BLaER1 (cell line): ENCODE measurements at regions not wholly inside any gene's neighbourhood (a gene's known extent, or its start where the extent isn't known, plus 50 kb on each side); places are given as distances from the start of the nearest gene placed in this dataset.

ENCODE experiments used
- H3K27ac ChIP-seq: shearing (Covaris generic); formaldehyde crosslinking; 2 replicates; pipeline ENCODE4 v1.8.1; 2022
- H3K27me3 ChIP-seq: shearing (Covaris generic); formaldehyde crosslinking; 2 replicates; pipeline ENCODE4 v1.8.1; 2022
- H3K36me3 ChIP-seq: shearing (Covaris generic); formaldehyde crosslinking; 2 replicates; pipeline ENCODE4 v1.8.1; 2022
- H3K4me1 ChIP-seq: shearing (Covaris generic); formaldehyde crosslinking; 2 replicates; pipeline ENCODE4 v1.8.1; 2022
- H3K4me2 ChIP-seq: shearing (Covaris generic); formaldehyde crosslinking; 2 replicates; pipeline ENCODE4 v1.8.1; 2022
- H3K4me3 ChIP-seq: shearing (Covaris generic); formaldehyde crosslinking; 2 replicates; pipeline ENCODE4 v1.8.1; 2022
- H3K9ac ChIP-seq: shearing (Covaris generic); formaldehyde crosslinking; 2 replicates; pipeline ENCODE4 v1.8.1; 2022
- H3K9me3 ChIP-seq: shearing (Covaris generic); formaldehyde crosslinking; 2 replicates; pipeline ENCODE4 v1.8.1; 2022
- H4K20me1 ChIP-seq: shearing (Covaris generic); formaldehyde crosslinking; 2 replicates; pipeline ENCODE4 v1.8.1; 2022
- Cebpa-rat ChIP-seq: shearing (Covaris generic); IDR thresholded peaks from 2 replicates; pipeline ENCODE4 v1.8.1; 2022

DNA sequence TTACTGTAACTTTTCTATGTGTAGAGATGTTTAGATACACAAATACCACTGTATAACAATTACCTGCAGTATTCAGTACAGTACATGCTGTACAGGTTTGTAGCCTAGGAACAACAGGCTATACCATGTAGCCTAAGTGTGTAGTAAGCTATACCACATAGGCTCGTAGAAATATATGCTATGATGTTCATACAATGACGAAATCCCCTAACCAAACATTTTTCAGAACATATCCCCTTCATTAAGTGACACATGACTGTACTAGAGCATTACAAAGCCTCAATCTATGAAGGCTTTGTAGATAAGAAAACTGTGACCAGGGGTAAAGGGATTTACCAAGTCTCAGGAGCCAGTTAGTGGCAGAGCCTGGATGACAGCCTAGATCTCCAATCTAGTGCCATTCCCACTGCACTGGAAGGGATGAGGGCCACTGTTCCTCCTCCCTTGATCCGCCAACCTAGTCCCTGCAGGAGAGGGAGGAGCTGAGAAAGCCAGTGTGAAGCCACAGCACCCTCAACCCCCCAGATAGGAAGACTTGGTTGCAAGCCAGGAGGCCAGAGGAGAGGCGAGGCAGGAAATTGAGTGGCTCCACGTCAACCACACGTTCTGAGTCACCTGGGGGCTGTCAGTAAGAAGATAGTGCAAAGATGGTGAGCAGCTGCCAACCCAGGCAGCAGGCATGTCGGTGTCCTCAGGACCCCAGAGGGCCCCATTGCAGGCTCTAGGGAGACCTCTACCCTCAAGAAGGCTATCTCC is 227.7 kb downstream of the BCOR start:
- Histone ChIP-seq H3K4me2 (peak overlapping the region; percentile 43), H4K20me1 (no peaks in the 10 kb centered on the region), H3K9ac (no peak overlapping the region), H3K36me3 (no peaks in the 10 kb centered on the region), H3K9me3 (no peaks in the 10 kb centered on the region), H3K27me3 (no peaks in the 10 kb centered on the region), H3K4me3 (no peak overlapping the region), H3K27ac (no peak overlapping the region), H3K4me1 (peaks cover 8% of the 10 kb centered on the region)
- TF ChIP-seq Cebpa-rat, result no peak

DNA sequence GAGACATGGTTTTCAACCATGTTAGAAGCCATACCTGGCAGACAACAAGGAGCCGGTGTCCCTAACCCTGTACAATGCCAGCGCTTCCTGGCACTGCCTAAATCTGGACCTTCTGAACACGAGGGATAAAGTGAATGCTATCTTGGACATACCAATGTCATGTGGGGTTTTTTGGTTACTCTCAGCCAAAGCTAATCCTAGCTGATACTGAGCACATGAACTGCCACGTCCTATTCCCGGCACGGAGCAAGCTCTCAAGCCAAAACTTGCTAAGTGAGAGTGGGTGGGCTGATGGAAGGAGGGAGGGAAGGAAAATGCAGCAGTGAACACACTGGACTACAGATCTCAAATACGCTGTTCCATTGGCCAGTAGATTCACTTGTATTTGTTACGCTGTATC is 226.1 kb downstream of the BCOR start:
- Histone ChIP-seq H3K4me3 (no peak overlapping the region), H3K9me3 (no peaks in the 10 kb centered on the region), H3K36me3 (no peaks in the 10 kb centered on the region), H4K20me1 (no peaks in the 10 kb centered on the region), H3K4me2 (no peak overlapping the region), H3K4me1 (peaks cover 8% of the 10 kb centered on the region), H3K9ac (no peak overlapping the region), H3K27me3 (no peaks in the 10 kb centered on the region), H3K27ac (no peak overlapping the region)
- TF ChIP-seq Cebpa-rat, result no peak

- Histone ChIP-seq H4K20me1 (no peaks in the 10 kb centered on the region), H3K4me2 (no peak overlapping the region), H3K9ac (no peak overlapping the region), H3K9me3 (no peaks in the 10 kb centered on the region), H3K4me3 (no peak overlapping the region), H3K4me1 (peaks cover 8% of the 10 kb centered on the region), H3K27ac (no peak overlapping the region), H3K27me3 (no peaks in the 10 kb centered on the region), H3K36me3 (no peaks in the 10 kb centered on the region)
- no peak for TF ChIP-seq Cebpa-rat
These were observed 224.6 kb downstream of the BCOR start for GRCh38 chrX:39873117-39873516.

DNA sequence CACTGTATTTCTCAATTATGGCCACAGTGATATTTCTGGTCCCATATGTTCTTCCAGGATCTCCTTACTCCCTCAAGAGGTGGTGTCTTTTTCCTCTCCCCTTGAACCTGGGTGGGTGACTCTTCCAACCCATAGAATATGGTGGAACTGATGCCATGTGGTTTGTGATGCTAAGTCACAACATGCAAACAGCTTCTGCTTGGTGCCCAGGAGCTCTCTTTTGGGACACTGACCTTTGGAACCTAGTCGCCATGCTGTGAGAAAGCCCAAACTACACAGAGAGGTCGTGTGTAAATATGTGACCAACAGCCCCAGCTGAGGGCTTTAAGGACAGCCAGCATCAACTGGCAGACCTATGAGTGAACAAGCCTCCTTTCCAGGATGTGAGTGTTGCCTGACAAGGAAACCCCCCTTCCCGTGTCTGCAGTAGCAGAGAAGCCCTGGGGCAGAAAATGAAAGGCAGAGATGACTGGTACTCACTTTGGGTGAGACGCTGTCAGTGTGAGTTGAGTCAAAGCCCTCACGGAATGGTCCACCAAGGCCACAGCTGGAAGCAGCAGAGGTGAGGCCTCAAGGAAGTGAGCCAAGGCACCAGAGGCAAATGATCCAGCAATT is 223.4 kb downstream of the BCOR start:
- TF ChIP-seq Cebpa-rat, result no peak
- no peak overlapping the region for H3K4me3 ChIP-seq
- H3K27ac ChIP-seq, result no peak overlapping the region
- H3K9me3 ChIP-seq, result no peaks in the 10 kb centered on the region
- H3K36me3 ChIP-seq, result no peaks in the 10 kb centered on the region
- no peaks in the 10 kb centered on the region for H4K20me1 ChIP-seq
- H3K4me2 ChIP-seq, result no peak overlapping the region
- H3K27me3 ChIP-seq, result no peaks in the 10 kb centered on the region
- no peak overlapping the region for H3K9ac ChIP-seq
- peaks cover 15% of the 10 kb centered on the region for H3K4me1 ChIP-seq

GRCh38 chrX:39875834-39876628 is 221.7 kb downstream of the BCOR start:
- H3K4me1 ChIP-seq, result peaks cover 7% of the 10 kb centered on the region
- no peaks in the 10 kb centered on the region for H4K20me1 ChIP-seq
- no peak overlapping the region for H3K4me3 ChIP-seq
- no peaks in the 10 kb centered on the region for H3K9me3 ChIP-seq
- H3K4me2 ChIP-seq, result no peak overlapping the region
- no peaks in the 10 kb centered on the region for H3K27me3 ChIP-seq
- no peak for TF ChIP-seq Cebpa-rat
- no peak overlapping the region for H3K9ac ChIP-seq
- H3K27ac ChIP-seq, result no peak overlapping the region
- no peaks in the 10 kb centered on the region for H3K36me3 ChIP-seq

GRCh38 chrX:39877905-39878304 is 219.9 kb downstream of the BCOR start:
- Histone ChIP-seq H3K4me2 (no peak overlapping the region), H3K4me1 (peaks cover 7% of the 10 kb centered on the region), H3K9me3 (no peaks in the 10 kb centered on the region), H4K20me1 (no peaks in the 10 kb centered on the region), H3K9ac (no peak overlapping the region), H3K4me3 (no peak overlapping the region), H3K36me3 (no peaks in the 10 kb centered on the region), H3K27me3 (no peaks in the 10 kb centered on the region), H3K27ac (no peak overlapping the region)
- no peak for TF ChIP-seq Cebpa-rat

- no peak for TF ChIP-seq Cebpa-rat
- Histone ChIP-seq H4K20me1 (no peaks in the 10 kb centered on the region), H3K4me2 (no peak overlapping the region), H3K4me3 (no peak overlapping the region), H3K4me1 (peaks cover 5% of the 10 kb centered on the region), H3K9me3 (peaks cover 6% of the 10 kb centered on the region; the same call in 1 of the 2 replicates), H3K36me3 (no peaks in the 10 kb centered on the region), H3K27me3 (no peaks in the 10 kb centered on the region), H3K27ac (no peak overlapping the region), H3K9ac (no peak overlapping the region)
These were observed 214.1 kb downstream of the BCOR start for GRCh38 chrX:39883666-39884065.

GRCh38 chrX:39886282-39886681 is 211.5 kb downstream of the BCOR start:
- Histone ChIP-seq H3K9me3 (peaks cover 6% of the 10 kb centered on the region; the same call in 1 of the 2 replicates), H3K27ac (no peak overlapping the region), H3K27me3 (no peaks in the 10 kb centered on the region), H4K20me1 (no peaks in the 10 kb centered on the region), H3K36me3 (no peaks in the 10 kb centered on the region), H3K4me1 (peaks cover 1% of the 10 kb centered on the region; the same call in 1 of the 2 replicates), H3K9ac (no peak overlapping the region), H3K4me3 (no peak overlapping the region), H3K4me2 (no peak overlapping the region)
- TF ChIP-seq Cebpa-rat, result no peak

GRCh38 chrX:39888730-39889129 is 209.0 kb downstream of the BCOR start:
- Histone ChIP-seq H3K4me2 (no peak overlapping the region), H3K9ac (no peak overlapping the region), H3K4me3 (no peak overlapping the region), H3K36me3 (no peaks in the 10 kb centered on the region), H3K27me3 (no peaks in the 10 kb centered on the region), H3K4me1 (peaks cover 16% of the 10 kb centered on the region), H3K9me3 (peaks cover 6% of the 10 kb centered on the region; the same call in 1 of the 2 replicates), H4K20me1 (no peaks in the 10 kb centered on the region), H3K27ac (no peak overlapping the region)
- no peak for TF ChIP-seq Cebpa-rat

DNA sequence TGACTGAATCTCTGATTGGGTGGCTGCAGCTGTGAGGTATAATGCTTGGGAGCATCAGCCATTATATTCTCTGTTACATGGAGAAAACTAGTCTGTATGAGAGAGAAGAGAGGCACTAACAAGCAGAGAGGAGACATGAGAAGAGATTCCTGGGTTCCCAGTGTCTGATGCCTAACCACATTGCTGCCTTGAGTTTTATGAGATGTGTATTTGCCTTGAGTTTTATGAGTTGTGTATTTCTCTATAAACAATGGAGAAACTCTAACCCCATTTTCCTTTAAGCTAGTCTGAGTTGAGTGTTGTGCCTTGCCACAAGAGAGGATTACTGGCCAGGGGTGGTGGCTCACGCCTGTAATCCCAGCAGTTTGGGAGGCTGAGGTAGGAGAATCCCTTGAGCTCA is 208.1 kb downstream of the BCOR start:
- H4K20me1 ChIP-seq, result no peaks in the 10 kb centered on the region
- no peak for TF ChIP-seq Cebpa-rat
- H3K4me2 ChIP-seq, result no peak overlapping the region
- no peak overlapping the region for H3K9ac ChIP-seq
- H3K36me3 ChIP-seq, result no peaks in the 10 kb centered on the region
- peaks cover 26% of the 10 kb centered on the region for H3K4me1 ChIP-seq
- no peak overlapping the region for H3K4me3 ChIP-seq
- H3K27ac ChIP-seq, result no peak overlapping the region
- peaks cover 1% of the 10 kb centered on the region; the same call in 1 of the 2 replicates for H3K9me3 ChIP-seq
- no peaks in the 10 kb centered on the region for H3K27me3 ChIP-seq
